Spleen (tissue), 11 donors: ENCODE measurements at regions not wholly inside any gene's neighbourhood (a gene's known extent, or its start where the extent isn't known, plus 50 kb on each side); places are given as distances from the start of the nearest gene placed in this dataset.

Source experiments
- DNase-seq: peaks from one replicate; pipeline ENCODE4 v3.0.0-alpha.2; 2020
- H3K27ac ChIP-seq, 8 donors: fragments of 200-600 bp; sonication (generic) in 7 of 8; 1 replicate in 4 of 8; 2 replicates in 4 of 8; pipeline versions ENCODE4 v1.5.0 to v1.8.0; 2016 to 2021; ENCODE audit warnings: inconsistent platforms in 4 of 8, mild to moderate bottlenecking in 4 of 8, moderate library complexity in 1 of 8
- H3K27me3 ChIP-seq, 7 donors: fragments of 200-600 bp; sonication (generic) in 6 of 7; replicated peaks in 1 of 7; 1 replicate in 4 of 7; 2 replicates in 3 of 7; pipeline versions ENCODE4 v1.5.0 to v1.8.0; 2016 to 2021; ENCODE audit warnings: inconsistent platforms in 3 of 7, mild to moderate bottlenecking in 1 of 7
- H3K36me3 ChIP-seq, 6 donors: fragments of 200-600 bp; sonication (generic) in 5 of 6; 1 replicate in 4 of 6; 2 replicates in 2 of 6; pipeline versions ENCODE4 v1.5.0 to v1.8.0; 2016 to 2021; ENCODE audit warnings: inconsistent platforms in 2 of 6
- H3K4me1 ChIP-seq, 6 donors: fragments of 200-600 bp; sonication (generic) in 5 of 6; 1 replicate in 3 of 6; 2 replicates in 3 of 6; pipeline versions ENCODE4 v1.5.0 to v1.8.0; 2016 to 2021; ENCODE audit warnings: inconsistent platforms in 3 of 6
- H3K4me3 ChIP-seq, 8 donors: fragments of 200-600 bp; sonication (generic) in 7 of 8; 1 replicate in 4 of 8; 2 replicates in 4 of 8; pipeline versions ENCODE4 v1.5.0 to v1.8.0; 2016 to 2021; ENCODE audit warnings: inconsistent platforms in 4 of 8, mild to moderate bottlenecking in 4 of 8, moderate library complexity in 2 of 8
- H3K9me3 ChIP-seq, 8 donors: fragments of 200-600 bp; sonication (generic) in 7 of 8; 1 replicate in 4 of 8; 2 replicates in 4 of 8; pipeline versions ENCODE4 v1.5.0 to v1.8.0; 2016 to 2021; ENCODE audit warnings: inconsistent platforms in 4 of 8
- CTCF ChIP-seq, 11 experiments: fragments of 200-600 bp in 7 of 11; fragments of 450-650 bp in 4 of 11; sonication (generic) in 4 of 11; IDR thresholded peaks in 8 of 11; conservative IDR thresholded peaks in 3 of 11; 1 replicate in 7 of 11; 2 replicates in 4 of 11; pipeline versions ENCODE4 v1.4.0 to v1.8.0; 2016 to 2021; ENCODE audit warnings: antibody characterized with exemption in 11 of 11, inconsistent platforms in 4 of 11, mild to moderate bottlenecking in 1 of 11
- POLR2A ChIP-seq, 3 donors: fragments of 450-650 bp; IDR thresholded peaks; one replicate each; pipeline ENCODE4 v1.5.1; 2017; ENCODE audit warnings: antibody characterized with exemption in 3 of 3, mild to moderate bottlenecking in 1 of 3
- POLR2AphosphoS5 ChIP-seq, 3 donors: sonication (generic); formaldehyde crosslinking; IDR thresholded peaks; one replicate each; pipeline ENCODE4 v1.5.1; 2017; ENCODE audit warnings: antibody characterized with exemption in 3 of 3
- WGBS, 5 donors: extraction: QIAGEN DNeasy Blood & Tissue Kit in 3 of 5; methylation state at CpG; one replicate each; pipeline versions ENCODE4 v1.1.5 to v1.1.7; 2013 to 2018; 5-methylcytosine and 5-hydroxymethylcytosine counted together
- intact Hi-C: fragments of 100-400 bp; cut with DNase I; formaldehyde crosslinking; loops from one replicate; pipeline ENCODE4 v1.15.0; 2023; ENCODE audit warnings: low total_unique reads
- donor health status: healthy with polysubstance abuse.
- donor health status: DM: no; HTN: no; CAD: no; lungs with moderate emphysema.
- donor health status: DM: no; HTN: no; CAD: no.
- donor health status: Bipolar disorder and iron deficiency.
- donor health status: healthy.
- donor health status: DM: no; HTN: no; CAD: no.
- donor health status: DM: yes; HTN: yes; CAD: no.

GRCh38 chr7:67553378-67553777 is 556.7 kb downstream of the TYW1 start:
- H3K9me3 ChIP-seq, result peaks cover 0 to 20% (median 6%) of the 10 kb centered on the region in 8 donors
- no peaks in the 10 kb centered on the region for H3K36me3 ChIP-seq
- no peak overlapping the region for H3K27ac ChIP-seq
- no peak for DNase-seq
- no peak overlapping the region for H3K4me3 ChIP-seq
- no peaks in the 10 kb centered on the region for H3K27me3 ChIP-seq
- intact Hi-C loops, result no loop called here
- no peaks in the 10 kb centered on the region for H3K4me1 ChIP-seq
- WGBS, 5 donors, result 73 to 85% (median 77%) methylated on average over 4 to 5 of the region's 5 CpGs
- TF ChIP-seq POLR2A (IDR thresholded peaks at IDR 0.05) (no peak), CTCF (IDR thresholded peaks at IDR 0.05 in 8 of 11, conservative IDR thresholded peaks at IDR 0.05 in 3 of 11) (no peak), POLR2AphosphoS5 (IDR thresholded peaks at IDR 0.05) (no peak)

GRCh38 chr7:67554986-67555385 is 558.4 kb downstream of the TYW1 start:
- no peak for DNase-seq
- TF ChIP-seq POLR2A (IDR thresholded peaks at IDR 0.05) (no peak), CTCF (IDR thresholded peaks at IDR 0.05 in 8 of 11, conservative IDR thresholded peaks at IDR 0.05 in 3 of 11) (no peak), POLR2AphosphoS5 (IDR thresholded peaks at IDR 0.05) (no peak)
- 79 to 92% (median 87%) methylated on average over 6 of the region's 6 CpGs for WGBS, 5 donors
- Histone ChIP-seq H3K36me3 (no peaks in the 10 kb centered on the region), H3K27ac (no peak overlapping the region), H3K9me3 (peaks cover 0 to 13% (median 1%) of the 10 kb centered on the region in 8 donors), H3K4me3 (no peak overlapping the region), H3K4me1 (no peaks in the 10 kb centered on the region), H3K27me3 (no peaks in the 10 kb centered on the region)
- intact Hi-C loops, result no loop called here

- no peaks in the 10 kb centered on the region for H3K27me3 ChIP-seq
- no peak overlapping the region for H3K27ac ChIP-seq
- H3K4me3 ChIP-seq, result no peak overlapping the region
- H3K4me1 ChIP-seq, result no peaks in the 10 kb centered on the region
- TF ChIP-seq POLR2A (IDR thresholded peaks at IDR 0.05) (no peak), POLR2AphosphoS5 (IDR thresholded peaks at IDR 0.05) (no peak)
- no peak for DNase-seq
- intact Hi-C loops, result no loop called here
- WGBS, 5 donors, result 60 to 77% (median 73%) methylated on average over 4 of the region's 4 CpGs
- H3K36me3 ChIP-seq, result no peaks in the 10 kb centered on the region
- peaks cover 0 to 25% (median 3%) of the 10 kb centered on the region in 8 donors for H3K9me3 ChIP-seq
Observed at GRCh38 chr7:67564959-67565358, 568.3 kb downstream of the TYW1 start.

- no peak overlapping the region for H3K4me3 ChIP-seq
- WGBS, 5 donors, result 58 to 82% (median 76%) methylated on average over 4 of the region's 4 CpGs
- intact Hi-C loops, result no loop called here
Observed at GRCh38 chr7:67566101-67566500, 569.5 kb downstream of the TYW1 start.

More at GRCh38 chr7:67566101-67566500, 569.5 kb downstream of the TYW1 start:
- Histone ChIP-seq H3K27ac (no peak overlapping the region), H3K36me3 (no peaks in the 10 kb centered on the region), H3K27me3 (no peaks in the 10 kb centered on the region), H3K9me3 (peaks cover 0 to 19% (median under 1%) of the 10 kb centered on the region in 8 donors), H3K4me1 (no peaks in the 10 kb centered on the region)
- no peak for DNase-seq
- TF ChIP-seq POLR2A (IDR thresholded peaks at IDR 0.05), result no peak
- TF ChIP-seq POLR2AphosphoS5 (IDR thresholded peaks at IDR 0.05), result no peak
- TF ChIP-seq CTCF (IDR thresholded peaks at IDR 0.05 in 8 of 11, conservative IDR thresholded peaks at IDR 0.05 in 3 of 11), result no peak
